GM18907 (cell line): ENCODE measurements at regions not wholly inside any gene's neighbourhood (a gene's known extent, or its start where the extent isn't known, plus 50 kb on each side); places are given as distances from the start of the nearest gene placed in this dataset.
"Not testable (repeated sequence)": the region's sequence is repeated elsewhere in the genome, so short reads cannot be mapped to it uniquely, and the experiment has no call there.

Source experiments
- ATAC-seq: cut with Tn5 transposase; IDR thresholded peaks from one replicate; pipeline ENCODE4 v1.9.1; 2021; ENCODE audit warnings: mild to moderate bottlenecking, moderate library complexity; ENCODE audit not compliant: unreplicated experiment

GRCh38 chr1:101128211-101128727 is 102.7 kb upstream of the DPH5 start:
- ATAC-seq = peak; percentile 94

GRCh38 chr1:101124405-101124804 is 98.8 kb upstream of the DPH5 start:
- ATAC-seq = no peak

GRCh38 chr1:101123904-101124303 is 98.3 kb upstream of the DPH5 start:
- not testable (repeated sequence) for ATAC-seq

GRCh38 chr1:101122452-101123166 is 97.0 kb upstream of the DPH5 start:
- peak; percentile 95 for ATAC-seq

GRCh38 chr1:101121975-101122374 is 96.4 kb upstream of the DPH5 start:
- ATAC-seq = no peak

GRCh38 chr1:101121504-101121903 is 95.9 kb upstream of the DPH5 start:
- no peak for ATAC-seq

GRCh38 chr1:101120868-101121267 is 95.3 kb upstream of the DPH5 start:
- ATAC-seq = no peak

GRCh38 chr1:101119289-101119688 is 93.7 kb upstream of the DPH5 start:
- ATAC-seq = no peak

- no peak for ATAC-seq
These were observed 90.4 kb upstream of the DPH5 start for GRCh38 chr1:101116006-101116405.

- ATAC-seq = no peak
These were observed 89.5 kb upstream of the DPH5 start for GRCh38 chr1:101115112-101115511.

- not testable (repeated sequence) for ATAC-seq
These were observed 88.5 kb upstream of the DPH5 start for GRCh38 chr1:101114128-101114527.

- peak; percentile 98 for ATAC-seq
These were observed 86.6 kb upstream of the DPH5 start for GRCh38 chr1:101112051-101112780.

GRCh38 chr1:101111461-101111860 is 85.9 kb upstream of the DPH5 start:
- no peak for ATAC-seq

- no peak for ATAC-seq
These were observed 84.2 kb upstream of the DPH5 start for GRCh38 chr1:101109791-101110190.

GRCh38 chr1:101108111-101108500 is 82.5 kb upstream of the DPH5 start:
- no peak for ATAC-seq

- ATAC-seq = no peak
These were observed 82.0 kb upstream of the DPH5 start for GRCh38 chr1:101107496-101108110.

- no peak for ATAC-seq
These were observed 80.3 kb upstream of the DPH5 start for GRCh38 chr1:101105877-101106276.

GRCh38 chr1:101102426-101103156 is 77.0 kb upstream of the DPH5 start:
- no peak for ATAC-seq

- ATAC-seq = no peak
These were observed 75.8 kb upstream of the DPH5 start for GRCh38 chr1:101101360-101101759.

GRCh38 chr1:101100674-101101073 is 75.1 kb upstream of the DPH5 start:
- no peak for ATAC-seq

GRCh38 chr1:101098907-101099306 is 73.3 kb upstream of the DPH5 start:
- ATAC-seq = no peak
